Endothelial cell of umbilical vein (primary cell): ENCODE measurements at regions not wholly inside any gene's neighbourhood (a gene's known extent, or its start where the extent isn't known, plus 50 kb on each side); places are given as distances from the start of the nearest gene placed in this dataset.

Source experiments
- BruUV-seq: library from RNA; stranded (reverse); fragments of 400-500 nt; replicated peaks from 2 replicates; lab custom pipeline; 2021; lab: Mats Ljungman, UMichigan
- CTCF ChIA-PET: fragments of 300-600, 350-600 bp; sonication (Branson Sonifier 250); formaldehyde crosslinking; loops from one replicate; lab custom pipeline; 2021; ENCODE audit warnings: antibody characterized with exemption, inconsistent platforms; lab: Charles Lee
- POLR2A ChIA-PET: fragments of 300-600, 350-600 bp; sonication (Branson Sonifier 250); formaldehyde crosslinking; loops from one replicate; lab custom pipeline; 2021; ENCODE audit warnings: antibody characterized with exemption, inconsistent platforms; lab: Charles Lee
- DNase-seq: peaks from one replicate; pipeline ENCODE4 v3.0.0-alpha.2; 2011; ENCODE audit warnings: low read depth, low spot score
- FAIRE-seq: peaks from 2 replicates; lab custom pipeline; 2011; peaks lifted over from hg19 to GRCh38; lab: Jason Lieb, UNC
- H2AFZ ChIP-seq: 2 replicates; pipeline ENCODE4 v1.6.0; 2012; ENCODE audit warnings: low read depth, low read length, control low read depth, inconsistent platforms
- H3K27ac ChIP-seq: 2 replicates; pipeline ENCODE4 v1.5.1; 2011; ENCODE audit warnings: low read depth, mild to moderate bottlenecking, control low read depth, low read length, moderate library complexity; ENCODE audit not compliant: insufficient read depth
- H3K27me3 ChIP-seq, 2 experiments: 2 replicates each; pipeline versions ENCODE4 v1.6.0 to v1.6.1; 2011; ENCODE audit warnings: low read length in 2 of 2, mixed read lengths in 1 of 2; ENCODE audit not compliant: control insufficient read depth in 2 of 2, insufficient read depth in 2 of 2
- H3K36me3 ChIP-seq, 2 experiments: 2 replicates in 1 of 2; 3 replicates in 1 of 2; pipeline ENCODE4 v1.5.1; 2011; ENCODE audit warnings: low read length in 2 of 2, mild to moderate bottlenecking in 1 of 2, moderate library complexity in 1 of 2; ENCODE audit not compliant: control insufficient read depth in 2 of 2, insufficient read depth in 2 of 2; ENCODE audit errors: extremely low read depth in 1 of 2
- H3K4me1 ChIP-seq: 3 replicates; pipeline ENCODE4 v1.5.1; 2011; ENCODE audit warnings: mild to moderate bottlenecking, low read length; ENCODE audit not compliant: control insufficient read depth, insufficient read depth; ENCODE audit errors: extremely low read depth
- H3K4me2 ChIP-seq: 2 replicates; pipeline ENCODE4 v1.6.1; 2011; ENCODE audit warnings: low read length, control low read depth, mixed read lengths; ENCODE audit not compliant: insufficient read depth
- H3K4me3 ChIP-seq, 3 experiments: fragments of 200-600 bp in 1 of 3; sonication (generic), shearing (Covaris generic) in 1 of 3; replicated peaks in 1 of 3; 2 replicates each; pipeline ENCODE4 v1.5.1; 2011 to 2016; ENCODE audit warnings: control low read depth in 3 of 3, low read length in 3 of 3, mild to moderate bottlenecking in 2 of 3, inconsistent platforms in 1 of 3, low read depth in 1 of 3, moderate library complexity in 1 of 3; ENCODE audit not compliant: insufficient read depth in 1 of 3
- H3K79me2 ChIP-seq: 2 replicates; pipeline ENCODE4 v1.6.0; 2012; ENCODE audit warnings: low read length, inconsistent platforms; ENCODE audit not compliant: control insufficient read depth, insufficient read depth
- H3K9ac ChIP-seq: replicated peaks from 2 replicates; pipeline ENCODE3; 2011; ENCODE audit warnings: low read length, control low read depth; ENCODE audit not compliant: insufficient read depth; ENCODE audit errors: extremely low read depth
- H3K9me1 ChIP-seq: replicated peaks from 3 replicates; pipeline ENCODE4 v1.6.0; 2011; ENCODE audit warnings: mild to moderate bottlenecking, low read length; ENCODE audit not compliant: control insufficient read depth, insufficient read depth; ENCODE audit errors: extremely low read depth
- H3K9me3 ChIP-seq: replicated peaks from 2 replicates; pipeline ENCODE4 v1.5.1; 2012; ENCODE audit warnings: low read length, inconsistent platforms; ENCODE audit not compliant: control insufficient read depth, insufficient read depth
- H4K20me1 ChIP-seq: replicated peaks from 2 replicates; pipeline ENCODE3; 2011; ENCODE audit warnings: mild to moderate bottlenecking, low read length; ENCODE audit not compliant: control insufficient read depth, insufficient read depth; ENCODE audit errors: extremely low read depth
- EZH2 ChIP-seq: IDR thresholded peaks from 2 replicates; pipeline ENCODE4 v1.6.1; 2012; ENCODE audit warnings: borderline replicate concordance, low read depth, mild to moderate bottlenecking, moderate library complexity, low read length, inconsistent platforms; ENCODE audit not compliant: severe bottlenecking
- FOS ChIP-seq: IDR thresholded peaks from 2 replicates; pipeline ENCODE4 v1.6.1; 2011; ENCODE audit warnings: mild to moderate bottlenecking, low read length, moderate library complexity, borderline replicate concordance; ENCODE audit not compliant: insufficient read depth
- GATA2 ChIP-seq: IDR thresholded peaks from 2 replicates; pipeline ENCODE4 v1.7.0; 2011; ENCODE audit warnings: low read depth, mild to moderate bottlenecking, moderate library complexity, mixed read lengths, low read length; ENCODE audit not compliant: insufficient read length, insufficient read depth
- JUN ChIP-seq: IDR thresholded peaks from 2 replicates; pipeline ENCODE4 v1.6.1; 2011; ENCODE audit warnings: borderline replicate concordance, low read depth; ENCODE audit not compliant: insufficient read length, insufficient read depth
- MAX ChIP-seq: IDR thresholded peaks from 2 replicates; pipeline ENCODE4 v1.6.1; 2011; ENCODE audit not compliant: insufficient read depth, insufficient read length
- MYC ChIP-seq: IDR thresholded peaks from one replicate; pipeline ENCODE4 v1.6.1; 2011; ENCODE audit warnings: mild to moderate bottlenecking, low read depth, low read length
- POLR2A ChIP-seq: IDR thresholded peaks from 2 replicates; pipeline ENCODE4 v1.6.1; 2012; ENCODE audit warnings: low read depth, mild to moderate bottlenecking, control low read depth, low read length
- POLR2AphosphoS5 ChIP-seq: IDR thresholded peaks from 2 replicates; pipeline ENCODE4 v1.6.1; 2012; ENCODE audit warnings: low read depth, mild to moderate bottlenecking, control low read depth, low read length, moderate library complexity; ENCODE audit not compliant: insufficient read depth
- dilution Hi-C: fragments of 300-500 bp; cut with MboI; formaldehyde crosslinking; loops from one replicate; pipeline ENCODE4 v1.15.0; 2019; ENCODE audit warnings: low sequenced_read_pairs; ENCODE audit not compliant: extremely low pct_ligation_motif_present
- intact Hi-C: fragments of 100-400 bp; cut with micrococcal nuclease; formaldehyde crosslinking; loops from one replicate; pipeline ENCODE4 v1.10.0; 2022
- TF ChIP-seq, protein P1 (sequence below), 2 donors: IDR thresholded peaks; 1 replicate in 1 of 2; 2 replicates in 1 of 2; pipeline ENCODE4 v1.5.1; 2011; ENCODE audit warnings: low read length in 2 of 2, mild to moderate bottlenecking in 2 of 2, moderate library complexity in 2 of 2, control low read depth in 1 of 2, inconsistent platforms in 1 of 2, low read depth in 1 of 2; ENCODE audit not compliant: insufficient read depth in 1 of 2; ENCODE audit errors: extremely low read depth in 1 of 2

GRCh38 chr6:15825332-15825930 is 162.6 kb upstream of the DTNBP1 start:
- TF ChIP-seq POLR2AphosphoS5 (no peak), FOS (no peak), GATA2 (no peak), EZH2 (no peak), MAX (no peak), POLR2A (no peak), MYC (no peak), JUN (no peak)
- TF ChIP-seq, protein P1, sequence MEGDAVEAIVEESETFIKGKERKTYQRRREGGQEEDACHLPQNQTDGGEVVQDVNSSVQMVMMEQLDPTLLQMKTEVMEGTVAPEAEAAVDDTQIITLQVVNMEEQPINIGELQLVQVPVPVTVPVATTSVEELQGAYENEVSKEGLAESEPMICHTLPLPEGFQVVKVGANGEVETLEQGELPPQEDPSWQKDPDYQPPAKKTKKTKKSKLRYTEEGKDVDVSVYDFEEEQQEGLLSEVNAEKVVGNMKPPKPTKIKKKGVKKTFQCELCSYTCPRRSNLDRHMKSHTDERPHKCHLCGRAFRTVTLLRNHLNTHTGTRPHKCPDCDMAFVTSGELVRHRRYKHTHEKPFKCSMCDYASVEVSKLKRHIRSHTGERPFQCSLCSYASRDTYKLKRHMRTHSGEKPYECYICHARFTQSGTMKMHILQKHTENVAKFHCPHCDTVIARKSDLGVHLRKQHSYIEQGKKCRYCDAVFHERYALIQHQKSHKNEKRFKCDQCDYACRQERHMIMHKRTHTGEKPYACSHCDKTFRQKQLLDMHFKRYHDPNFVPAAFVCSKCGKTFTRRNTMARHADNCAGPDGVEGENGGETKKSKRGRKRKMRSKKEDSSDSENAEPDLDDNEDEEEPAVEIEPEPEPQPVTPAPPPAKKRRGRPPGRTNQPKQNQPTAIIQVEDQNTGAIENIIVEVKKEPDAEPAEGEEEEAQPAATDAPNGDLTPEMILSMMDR (IDR thresholded peaks at IDR 0.05; ENCODE audit: extremely low read depth in 1 of 2, insufficient read depth in 1 of 2, low read depth in 1 of 2, low read length in 2 of 2): no peak
- H3K36me3 ChIP-seq: no peaks in the 10 kb centered on the region
- no peak for FAIRE-seq
- no peak overlapping the region for H3K9ac ChIP-seq
- H3K79me2 ChIP-seq: no peaks in the 10 kb centered on the region
- H4K20me1 ChIP-seq: no peaks in the 10 kb centered on the region
- H3K27ac ChIP-seq: no peak overlapping the region
- BruUV-seq: no TSS peak
- no peak for DNase-seq
- no peaks in the 10 kb centered on the region for H3K9me1 ChIP-seq
- H3K27me3 ChIP-seq: no peaks in the 10 kb centered on the region
- no peak overlapping the region for H3K4me2 ChIP-seq
- ChIA-PET POLR2A (no interaction called here), CTCF (interaction anchor here (0.6 to 1.0 kb wide), 4 partner anchors 13 to 68 kb away, joined by 3 to 5 read pairs (median 3); no protein-coding TSS in a partner anchor)
- no peaks in the 10 kb centered on the region for H3K9me3 ChIP-seq
- intact Hi-C loops: no loop called here
- dilution Hi-C loops: no loop called here
- H3K4me1 ChIP-seq: no peaks in the 10 kb centered on the region
- no peak overlapping the region for H3K4me3 ChIP-seq
- no peak overlapping the region for H2AFZ ChIP-seq
